H9 (cell line): ENCODE measurements at regions not wholly inside any gene's neighbourhood (a gene's known extent, or its start where the extent isn't known, plus 50 kb on each side); places are given as distances from the start of the nearest gene placed in this dataset.

Source experiments
- DNase-seq: peaks from one replicate; pipeline ENCODE4 v3.0.0-alpha.2; 2017
- H2AFZ ChIP-seq: one replicate; pipeline ENCODE4 v1.6.1; 2013; ENCODE audit warnings: mild to moderate bottlenecking, low read length, control low read depth, moderate library complexity
- H2AK5ac ChIP-seq: 2 replicates; pipeline ENCODE4 v1.6.1; 2013; ENCODE audit warnings: low read length, control low read depth, mixed read lengths; ENCODE audit not compliant: insufficient read length
- H2BK120ac ChIP-seq: one replicate; pipeline ENCODE4 v1.6.1; 2013; ENCODE audit warnings: low read depth, mild to moderate bottlenecking, low read length, control low read depth, inconsistent platforms; ENCODE audit not compliant: poor library complexity, severe bottlenecking
- H2BK12ac ChIP-seq: 2 replicates; pipeline ENCODE4 v1.6.1; 2013; ENCODE audit warnings: low read length, control low read depth, mixed read lengths, low read depth; ENCODE audit not compliant: insufficient read length
- H2BK15ac ChIP-seq: 2 replicates; pipeline ENCODE4 v1.6.1; 2013; ENCODE audit warnings: low read depth, low read length, control low read depth
- H2BK20ac ChIP-seq: one replicate; pipeline ENCODE4 v1.6.1; 2013; ENCODE audit warnings: low read depth, mild to moderate bottlenecking, low read length, control low read depth, inconsistent platforms; ENCODE audit not compliant: poor library complexity, severe bottlenecking
- H2BK5ac ChIP-seq: 2 replicates; pipeline ENCODE4 v1.6.1; 2013; ENCODE audit warnings: low read length, control low read depth, mixed read lengths; ENCODE audit not compliant: insufficient read length
- H3K14ac ChIP-seq: 2 replicates; pipeline ENCODE4 v1.6.1; 2013; ENCODE audit warnings: low read length, control low read depth; ENCODE audit not compliant: insufficient read depth
- H3K18ac ChIP-seq: 2 replicates; pipeline ENCODE4 v1.6.1; 2013; ENCODE audit warnings: low read depth, mild to moderate bottlenecking, mixed read lengths, low read length, control low read depth; ENCODE audit not compliant: insufficient read length
- H3K23ac ChIP-seq: 2 replicates; pipeline ENCODE4 v1.6.1; 2013; ENCODE audit warnings: low read length, control low read depth, mixed read lengths, low read depth; ENCODE audit not compliant: insufficient read length
- H3K23me2 ChIP-seq: 2 replicates; pipeline ENCODE4 v1.6.1; 2013; ENCODE audit warnings: low read depth, mild to moderate bottlenecking, mixed read lengths, low read length, control low read depth; ENCODE audit not compliant: insufficient read length, poor library complexity, severe bottlenecking
- H3K27ac ChIP-seq: 2 replicates; pipeline ENCODE4 v1.5.1; 2013; ENCODE audit warnings: low read length, control low read depth, mixed read lengths, low read depth; ENCODE audit not compliant: insufficient read length
- H3K27me3 ChIP-seq: 2 replicates; pipeline ENCODE4 v1.6.1; 2013; ENCODE audit warnings: low read length, control low read depth, inconsistent platforms; ENCODE audit not compliant: insufficient read depth
- H3K4ac ChIP-seq: 2 replicates; pipeline ENCODE4 v1.6.1; 2013; ENCODE audit warnings: low read depth, mild to moderate bottlenecking, control low read depth, inconsistent platforms, low read length, moderate library complexity
- H3K4me1 ChIP-seq: 2 replicates; pipeline ENCODE4 v1.6.1; 2013; ENCODE audit warnings: low read length, control low read depth, inconsistent platforms; ENCODE audit not compliant: insufficient read depth
- H3K4me2 ChIP-seq: 2 replicates; pipeline ENCODE4 v1.6.1; 2013; ENCODE audit warnings: low read length, control low read depth, mixed read lengths; ENCODE audit not compliant: insufficient read length, insufficient read depth
- H3K56ac ChIP-seq: 2 replicates; pipeline ENCODE4 v1.6.1; 2013; ENCODE audit warnings: low read depth, mild to moderate bottlenecking, mixed read lengths, low read length, control low read depth; ENCODE audit not compliant: insufficient read length
- H3K79me1 ChIP-seq: 2 replicates; pipeline ENCODE4 v1.6.1; 2013; ENCODE audit warnings: low read depth, mild to moderate bottlenecking, moderate library complexity, low read length, control low read depth, inconsistent platforms; ENCODE audit not compliant: insufficient read depth, poor library complexity, severe bottlenecking
- H3K79me2 ChIP-seq: 2 replicates; pipeline ENCODE4 v1.6.1; 2013; ENCODE audit warnings: low read length, control low read depth, inconsistent platforms; ENCODE audit not compliant: insufficient read depth
- H3K9ac ChIP-seq: 2 replicates; pipeline ENCODE4 v1.6.1; 2013; ENCODE audit warnings: low read length, control low read depth, mixed read lengths; ENCODE audit not compliant: insufficient read length; ENCODE audit errors: extremely low read depth
- H3K9me3 ChIP-seq: one replicate; pipeline ENCODE4 v1.6.1; 2013; ENCODE audit warnings: low read depth, low read length, inconsistent platforms; ENCODE audit not compliant: control insufficient read depth
- H3T11ph ChIP-seq: one replicate; pipeline ENCODE4 v1.6.1; 2013; ENCODE audit warnings: mild to moderate bottlenecking, low read length, control low read depth, inconsistent platforms
- H4K20me1 ChIP-seq: one replicate; pipeline ENCODE4 v1.6.1; 2013; ENCODE audit not compliant: control insufficient read depth, insufficient read length, insufficient read depth
- H4K5ac ChIP-seq: 2 replicates; pipeline ENCODE4 v1.6.1; 2013; ENCODE audit warnings: low read depth, mild to moderate bottlenecking, mixed read lengths, low read length, control low read depth; ENCODE audit not compliant: insufficient read length
- H4K8ac ChIP-seq: replicated peaks from 2 replicates; pipeline ENCODE4 v1.6.1; 2013; ENCODE audit warnings: low read length, control low read depth, mixed read lengths, low read depth; ENCODE audit not compliant: insufficient read length
- H4K91ac ChIP-seq: 2 replicates; pipeline ENCODE4 v1.6.1; 2013; ENCODE audit warnings: low read depth, mild to moderate bottlenecking, moderate library complexity, mixed read lengths, low read length, control low read depth; ENCODE audit not compliant: insufficient read length
- H3K27ac Mint-ChIP-seq, 3 experiments: 2 replicates in 2 of 3; 3 replicates in 1 of 3; pipeline ENCODE4 v1.8.0; 2020 to 2021; ENCODE audit warnings: mixed read lengths in 3 of 3, mild to moderate bottlenecking in 1 of 3, moderate library complexity in 1 of 3
- H3K27me3 Mint-ChIP-seq: 2 replicates; pipeline ENCODE4 v1.8.0; 2021; ENCODE audit warnings: low read depth, mild to moderate bottlenecking, moderate library complexity, mixed read lengths
- H3K36me3 Mint-ChIP-seq, 3 experiments: 2 replicates in 2 of 3; 3 replicates in 1 of 3; pipeline ENCODE4 v1.8.0; 2020 to 2021; ENCODE audit warnings: low read depth in 3 of 3, mixed read lengths in 3 of 3; ENCODE audit not compliant: insufficient read depth in 1 of 3
- H3K4me1 Mint-ChIP-seq, 2 experiments: 2 replicates each; pipeline ENCODE4 v1.8.0; 2020; ENCODE audit warnings: mixed read lengths in 2 of 2
- H3K4me3 Mint-ChIP-seq, 2 experiments: 2 replicates in 1 of 2; 3 replicates in 1 of 2; pipeline ENCODE4 v1.8.0; 2020 to 2021; ENCODE audit warnings: mild to moderate bottlenecking in 2 of 2, mixed read lengths in 2 of 2, moderate library complexity in 1 of 2
- H3K9me3 Mint-ChIP-seq, 2 experiments: 2 replicates in 1 of 2; 3 replicates in 1 of 2; pipeline ENCODE4 v1.8.0; 2020; ENCODE audit warnings: mild to moderate bottlenecking in 2 of 2, mixed read lengths in 2 of 2, moderate library complexity in 1 of 2
- WGBS: extraction: QIAGEN DNeasy Blood & Tissue Kit; methylation state at CpG from one replicate; pipeline ENCODE4 v1.1.7; 2013; ENCODE audit warnings: missing lambda C conversion rate, low lambda C conversion rate, mixed read lengths; ENCODE audit not compliant: insufficient read length; ENCODE audit errors: extremely low coverage; 5-methylcytosine and 5-hydroxymethylcytosine counted together
- TF ChIP-seq, protein P1 (sequence below): fragments of 200-600 bp; sonication (generic); conservative IDR thresholded peaks from 3 replicates; pipeline ENCODE4 v1.8.0; 2021; ENCODE audit warnings: antibody characterized with exemption, mild to moderate bottlenecking

DNA sequence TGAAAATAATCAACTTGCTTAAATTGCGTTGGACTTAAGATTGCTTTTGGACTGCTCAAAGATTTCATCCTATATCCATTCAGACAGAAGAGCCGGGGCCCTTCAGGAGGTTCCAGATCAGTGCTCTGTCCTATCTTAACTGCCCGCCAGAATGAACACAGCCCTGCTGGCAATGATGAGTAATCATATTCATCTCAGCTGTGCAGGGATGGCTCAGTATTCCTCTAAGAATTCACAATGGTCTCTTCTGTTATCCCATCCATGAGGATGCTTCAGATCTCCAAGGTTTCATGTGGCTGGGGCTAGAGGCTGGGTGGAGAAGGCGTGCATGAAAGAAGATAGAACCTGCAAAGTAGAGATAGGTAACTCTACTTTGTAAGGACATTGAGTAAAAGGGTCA lies 80.0 kb upstream of the NPVF start:
- Histone ChIP-seq H3K18ac (no peak overlapping the region), H3T11ph (no peak overlapping the region), H3K27ac (no peak overlapping the region), H3K9me3 (no peaks in the 10 kb centered on the region), H3K56ac (no peak overlapping the region), H3K23ac (no peak overlapping the region), H2BK120ac (no peak overlapping the region), H2AK5ac (no peak overlapping the region), H3K27me3 (no peaks in the 10 kb centered on the region), H3K9ac (no peak overlapping the region), H2BK5ac (no peak overlapping the region), H3K4me2 (no peak overlapping the region), H2BK20ac (no peak overlapping the region), H3K14ac (no peak overlapping the region), H3K4me1 (peaks cover 3% of the 10 kb centered on the region; the same call in 1 of the 2 replicates), H3K79me2 (no peaks in the 10 kb centered on the region), H2BK12ac (no peak overlapping the region), H4K5ac (no peak overlapping the region), H4K91ac (no peak overlapping the region), H2BK15ac (no peak overlapping the region), H4K8ac (no peak overlapping the region), H3K4ac (no peak overlapping the region), H2AFZ (no peak overlapping the region), H4K20me1 (no peaks in the 10 kb centered on the region), H3K79me1 (no peaks in the 10 kb centered on the region), H3K23me2 (no peaks in the 10 kb centered on the region)
- TF ChIP-seq, protein P1, sequence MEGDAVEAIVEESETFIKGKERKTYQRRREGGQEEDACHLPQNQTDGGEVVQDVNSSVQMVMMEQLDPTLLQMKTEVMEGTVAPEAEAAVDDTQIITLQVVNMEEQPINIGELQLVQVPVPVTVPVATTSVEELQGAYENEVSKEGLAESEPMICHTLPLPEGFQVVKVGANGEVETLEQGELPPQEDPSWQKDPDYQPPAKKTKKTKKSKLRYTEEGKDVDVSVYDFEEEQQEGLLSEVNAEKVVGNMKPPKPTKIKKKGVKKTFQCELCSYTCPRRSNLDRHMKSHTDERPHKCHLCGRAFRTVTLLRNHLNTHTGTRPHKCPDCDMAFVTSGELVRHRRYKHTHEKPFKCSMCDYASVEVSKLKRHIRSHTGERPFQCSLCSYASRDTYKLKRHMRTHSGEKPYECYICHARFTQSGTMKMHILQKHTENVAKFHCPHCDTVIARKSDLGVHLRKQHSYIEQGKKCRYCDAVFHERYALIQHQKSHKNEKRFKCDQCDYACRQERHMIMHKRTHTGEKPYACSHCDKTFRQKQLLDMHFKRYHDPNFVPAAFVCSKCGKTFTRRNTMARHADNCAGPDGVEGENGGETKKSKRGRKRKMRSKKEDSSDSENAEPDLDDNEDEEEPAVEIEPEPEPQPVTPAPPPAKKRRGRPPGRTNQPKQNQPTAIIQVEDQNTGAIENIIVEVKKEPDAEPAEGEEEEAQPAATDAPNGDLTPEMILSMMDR = no peak
- Mint-ChIP-seq H3K36me3 (no peaks in the 10 kb centered on the region), H3K27ac (no peak overlapping the region), H3K9me3 (no peaks in the 10 kb centered on the region), H3K4me3 (no peak overlapping the region), H3K27me3 (no peaks in the 10 kb centered on the region), H3K4me1 (peaks cover 16 to 18% of the 10 kb centered on the region in 2 experiments)
- DNase-seq = no peak
- no CpG with 5 or more reads among the region's 4 CpGs for whole genome bisulfite sequencing
